ENCODE measurements at regions not wholly inside any gene's neighbourhood (a gene's known extent, or its start where the extent isn't known, plus 50 kb on each side); places are given as distances from the start of the nearest gene placed in this dataset.
"Not testable (repeated sequence)": the region's sequence is repeated elsewhere in the genome, so short reads cannot be mapped to it uniquely, and the experiment has no call there.

DNA sequence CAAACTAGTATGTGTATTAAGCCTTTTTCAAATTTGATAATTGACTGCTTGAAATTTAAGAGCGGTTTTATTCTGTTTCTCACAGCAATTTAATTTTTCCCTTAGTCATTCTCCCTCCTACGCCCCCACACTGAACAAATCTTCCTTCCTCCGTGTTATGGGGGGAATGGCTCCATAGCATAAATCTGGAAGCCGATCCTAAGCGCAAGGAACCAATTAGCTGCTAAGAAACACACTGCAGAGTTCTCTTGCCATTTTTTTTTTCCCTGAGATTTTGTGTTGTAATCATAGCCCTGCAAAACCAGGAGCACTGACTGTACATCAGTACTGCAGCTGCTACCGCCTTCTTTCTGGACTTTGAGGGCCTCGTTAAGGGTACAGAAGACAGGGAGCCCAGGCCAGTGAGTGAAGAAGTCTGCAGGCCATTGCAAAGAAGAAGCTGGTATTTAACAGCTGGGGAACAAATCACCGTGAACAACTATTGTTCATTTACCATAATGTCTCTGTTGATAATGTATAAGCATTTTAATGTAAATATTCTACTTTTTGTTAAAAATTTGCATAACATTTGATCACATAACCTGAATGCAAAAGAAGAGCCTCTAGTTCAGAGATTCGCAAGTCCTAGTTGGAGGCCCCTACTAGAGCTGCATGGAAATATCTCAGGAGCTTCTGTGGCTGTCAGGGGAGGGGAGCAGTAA lies 264.0 kb downstream of the LRATD1 start:
- Mint-ChIP-seq H3K4me3 (no peak overlapping the region), H3K27me3 (peaks cover 6% of the 10 kb centered on the region), H3K9me3 (peaks cover 3% of the 10 kb centered on the region), H3K4me1 (no peaks in the 10 kb centered on the region), H3K27ac (no peak overlapping the region), H3K36me3 (no peaks in the 10 kb centered on the region)
- no peak for DNase-seq (ENCODE audit: low spot score in 2 of 2)
- no peak for ATAC-seq (ENCODE audit: low read depth)

DNA sequence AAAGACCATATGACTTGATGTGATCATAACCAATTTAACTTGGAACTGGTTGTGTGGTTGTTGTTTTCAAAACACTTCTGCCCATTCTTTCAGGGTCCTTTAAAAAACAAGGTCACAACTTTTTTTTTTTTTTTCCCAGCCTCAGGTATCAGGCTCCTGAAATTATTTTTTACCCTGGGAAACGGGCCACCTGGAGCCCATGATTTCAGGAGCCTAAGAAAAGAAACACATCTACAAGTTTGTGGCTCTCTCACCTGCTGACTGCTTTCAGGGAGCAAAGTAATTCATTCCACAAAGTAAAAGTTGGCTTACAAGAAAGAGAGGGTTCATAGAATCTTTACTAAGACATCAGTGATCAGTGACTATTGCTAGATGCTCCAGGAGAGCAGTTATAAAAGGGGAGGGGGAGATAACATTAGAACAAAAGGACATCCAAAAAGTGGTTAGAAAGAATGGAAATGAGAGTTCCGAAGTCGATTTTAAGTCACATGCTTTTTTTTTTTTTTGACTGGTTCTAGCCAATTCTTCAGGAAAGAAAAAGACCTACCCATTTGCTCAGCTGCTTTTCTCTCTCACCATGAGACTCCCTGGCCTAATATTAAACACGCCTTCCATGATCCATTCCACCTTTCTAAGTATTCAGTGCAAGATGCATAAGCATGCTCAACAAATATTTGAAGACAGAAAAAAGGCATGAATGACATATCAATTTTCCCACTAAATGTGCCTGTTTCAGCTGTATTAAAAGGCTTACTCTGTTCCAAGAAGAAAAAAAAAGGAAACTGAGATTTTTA lies 267.3 kb downstream of the LRATD1 start:
- ATAC-seq (ENCODE audit: low read depth) (no peak), DNase-seq (ENCODE audit: low spot score in 2 of 2) (no peak)
- H3K27ac Mint-ChIP-seq: no peak overlapping the region
- H3K36me3 Mint-ChIP-seq: no peaks in the 10 kb centered on the region
- no peaks in the 10 kb centered on the region for H3K4me1 Mint-ChIP-seq
- H3K9me3 Mint-ChIP-seq: no peaks in the 10 kb centered on the region
- no peak overlapping the region for H3K4me3 Mint-ChIP-seq
- peaks cover 3% of the 10 kb centered on the region for H3K27me3 Mint-ChIP-seq

DNA sequence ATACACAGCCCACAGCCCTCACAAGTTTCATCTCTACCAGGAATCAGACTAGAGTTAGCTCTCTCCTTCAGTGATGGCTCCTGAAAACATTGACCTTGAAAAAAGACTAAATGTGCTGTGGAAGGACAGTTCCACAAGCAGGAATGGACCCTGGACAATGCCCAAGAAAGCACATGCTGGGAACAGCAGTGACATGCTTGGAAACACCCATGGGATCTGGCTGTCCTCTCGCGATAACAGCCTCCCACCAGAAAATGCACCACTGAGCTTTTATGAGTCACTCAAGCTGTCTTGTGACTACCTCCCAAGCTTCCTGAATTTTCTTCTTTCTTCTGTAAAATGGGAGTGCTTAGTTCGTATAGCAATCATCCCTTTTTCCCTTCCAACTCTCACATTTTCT lies 269.2 kb downstream of the LRATD1 start:
- no peak for ATAC-seq (ENCODE audit: low read depth)
- Mint-ChIP-seq H3K27ac (no peak overlapping the region), H3K4me1 (no peaks in the 10 kb centered on the region), H3K27me3 (peaks cover 3% of the 10 kb centered on the region), H3K9me3 (no peaks in the 10 kb centered on the region), H3K36me3 (no peaks in the 10 kb centered on the region), H3K4me3 (no peak overlapping the region)
- no peak for DNase-seq (ENCODE audit: low spot score in 2 of 2)

DNA sequence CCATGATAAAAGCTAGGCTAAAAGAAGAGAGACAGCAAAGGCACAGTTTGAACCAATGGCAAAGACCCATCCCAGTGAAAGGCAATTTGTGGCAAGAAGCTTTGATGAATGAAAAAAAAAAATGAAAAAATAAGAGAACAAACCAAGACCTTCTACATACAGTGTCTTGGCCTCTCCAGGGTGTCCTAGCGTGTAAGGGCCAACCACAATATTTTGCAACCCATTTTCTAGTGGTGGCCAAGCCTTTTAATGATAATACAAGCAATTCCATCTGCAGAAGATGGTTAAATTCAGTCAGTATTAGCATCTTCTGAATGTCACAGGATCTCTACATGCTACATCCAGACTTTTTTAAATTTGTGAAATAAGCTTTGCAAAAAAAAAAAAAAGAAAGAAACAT lies 270.4 kb downstream of the LRATD1 start:
- Mint-ChIP-seq H3K9me3 (no peaks in the 10 kb centered on the region), H3K27ac (no peak overlapping the region), H3K27me3 (peaks cover 3% of the 10 kb centered on the region), H3K4me1 (no peaks in the 10 kb centered on the region), H3K4me3 (no peak overlapping the region), H3K36me3 (no peaks in the 10 kb centered on the region)
- DNase-seq (ENCODE audit: low spot score in 2 of 2) (no peak), ATAC-seq (ENCODE audit: low read depth) (no peak)

DNA sequence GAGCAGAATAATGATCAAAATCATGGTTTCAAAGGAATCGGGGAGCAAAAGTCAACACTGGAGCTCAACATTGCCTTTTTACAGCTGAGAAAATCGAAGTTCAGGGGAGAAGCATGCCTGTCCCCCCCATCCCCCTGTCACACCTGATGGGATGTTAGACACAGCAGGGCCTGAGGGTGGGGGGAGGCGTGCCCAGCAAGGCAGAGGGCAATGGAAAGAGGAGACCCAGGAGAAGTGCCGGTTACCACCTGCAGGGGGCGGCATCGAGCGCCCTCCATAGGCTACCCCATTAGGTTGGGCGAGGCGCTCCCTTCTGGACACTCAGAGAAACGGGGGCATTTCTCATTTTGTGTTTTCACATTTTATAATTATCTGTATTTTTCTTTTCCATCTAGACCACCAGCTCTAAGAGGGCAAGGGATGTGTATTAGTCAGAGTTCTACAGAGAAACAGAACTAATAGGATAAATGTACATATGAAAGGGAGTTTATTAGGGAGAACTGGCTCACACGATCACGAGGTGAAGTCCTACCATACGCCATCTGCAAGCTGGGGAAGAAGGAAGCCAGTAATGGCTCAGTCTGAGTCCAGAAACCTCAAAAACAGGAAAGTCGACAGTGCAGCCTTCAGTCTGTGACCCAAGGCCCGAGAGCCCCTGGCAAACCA lies 271.3 kb downstream of the LRATD1 start:
- no peaks in the 10 kb centered on the region for H3K36me3 Mint-ChIP-seq
- H3K4me3 Mint-ChIP-seq: no peak overlapping the region
- H3K4me1 Mint-ChIP-seq: no peaks in the 10 kb centered on the region
- H3K27ac Mint-ChIP-seq: no peak overlapping the region
- DNase-seq (ENCODE audit: low spot score in 2 of 2) (peak; percentile 11 to 14), ATAC-seq (ENCODE audit: low read depth) (peak; percentile 55)
- peaks cover 2% of the 10 kb centered on the region for H3K27me3 Mint-ChIP-seq
- H3K9me3 Mint-ChIP-seq: no peaks in the 10 kb centered on the region

DNA sequence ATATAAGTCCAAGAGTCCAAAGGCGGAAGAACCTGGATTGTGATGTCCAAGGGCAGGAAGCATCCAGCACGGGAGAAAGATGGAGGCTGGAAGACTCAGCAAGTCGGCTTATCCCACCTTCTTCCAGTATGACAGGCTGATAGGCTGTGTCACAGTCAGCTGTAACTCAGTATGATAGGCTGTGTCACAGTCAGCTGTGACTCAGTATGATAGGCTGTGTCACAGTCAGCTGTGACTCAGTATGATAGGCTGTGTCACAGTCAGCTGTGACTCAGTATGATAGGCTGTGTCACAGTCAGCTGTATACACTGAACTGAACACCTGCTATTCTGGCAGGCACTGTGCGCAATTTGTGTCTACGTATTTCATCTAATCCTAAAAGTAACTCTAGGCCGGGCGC lies 271.9 kb downstream of the LRATD1 start:
- ATAC-seq (ENCODE audit: low read depth); H3K9me3 Mint-ChIP-seq; H3K4me1 Mint-ChIP-seq; DNase-seq (ENCODE audit: low spot score in 2 of 2); H3K27me3 Mint-ChIP-seq; H3K36me3 Mint-ChIP-seq; H3K4me3 Mint-ChIP-seq; H3K27ac Mint-ChIP-seq: not testable (repeated sequence)

DNA sequence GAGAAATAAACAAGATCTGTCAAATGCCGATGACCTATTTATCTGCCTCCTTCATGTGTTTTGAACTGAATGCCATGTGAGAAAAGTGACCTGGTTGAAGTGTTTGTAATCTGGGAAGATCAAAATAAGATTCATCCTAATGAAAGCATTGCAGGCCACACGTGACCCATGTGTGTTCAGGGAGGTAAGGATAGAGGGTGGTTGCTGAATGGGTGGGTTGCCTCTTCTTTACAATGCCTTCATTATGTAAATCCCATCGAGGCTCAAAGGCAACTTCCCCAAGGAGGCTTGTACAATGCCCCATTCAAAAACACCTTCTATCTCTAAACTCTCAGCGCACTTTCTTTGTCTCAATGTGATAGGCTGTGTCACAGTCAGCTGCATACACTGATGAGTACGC lies 273.1 kb downstream of the LRATD1 start:
- Mint-ChIP-seq H3K4me1 (no peaks in the 10 kb centered on the region), H3K9me3 (no peaks in the 10 kb centered on the region), H3K36me3 (no peaks in the 10 kb centered on the region), H3K27me3 (peaks cover 1% of the 10 kb centered on the region), H3K27ac (no peak overlapping the region), H3K4me3 (no peak overlapping the region)
- no peak for DNase-seq (ENCODE audit: low spot score in 2 of 2)
- no peak for ATAC-seq (ENCODE audit: low read depth)

DNA sequence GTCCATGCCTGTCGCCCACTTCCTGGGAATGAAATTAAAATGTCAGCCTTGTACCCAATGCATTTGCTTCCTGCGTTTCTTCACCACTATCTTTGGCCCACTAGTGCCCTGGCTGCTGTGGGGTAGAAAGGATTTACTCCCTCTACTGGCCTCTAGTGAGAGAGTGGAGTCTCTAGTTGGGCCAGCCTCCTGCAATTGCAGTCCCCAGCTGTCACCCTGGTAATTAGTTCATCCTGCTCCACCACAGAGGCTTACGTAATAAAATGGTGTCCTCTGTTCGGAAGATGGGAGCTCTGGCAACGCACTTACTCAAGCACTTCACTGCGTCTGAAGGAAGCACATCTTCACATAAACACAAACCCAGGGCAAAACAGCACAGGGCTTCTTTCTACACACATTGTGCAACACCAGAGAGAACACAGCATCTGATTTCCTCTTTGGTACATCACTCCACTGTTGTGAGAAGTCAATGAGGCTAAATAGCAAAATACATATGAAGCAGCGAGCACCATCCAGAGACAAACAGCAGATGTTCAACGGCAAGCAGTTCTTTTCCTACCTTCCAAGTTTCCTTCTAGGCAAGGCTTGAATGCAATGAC lies 274.6 kb downstream of the LRATD1 start:
- no peaks in the 10 kb centered on the region for H3K9me3 Mint-ChIP-seq
- H3K27me3 Mint-ChIP-seq: no peaks in the 10 kb centered on the region
- no peak overlapping the region for H3K27ac Mint-ChIP-seq
- H3K36me3 Mint-ChIP-seq: no peaks in the 10 kb centered on the region
- no peak for ATAC-seq (ENCODE audit: low read depth)
- no peaks in the 10 kb centered on the region for H3K4me1 Mint-ChIP-seq
- H3K4me3 Mint-ChIP-seq: no peak overlapping the region
- DNase-seq (ENCODE audit: low spot score in 2 of 2): no peak

DNA sequence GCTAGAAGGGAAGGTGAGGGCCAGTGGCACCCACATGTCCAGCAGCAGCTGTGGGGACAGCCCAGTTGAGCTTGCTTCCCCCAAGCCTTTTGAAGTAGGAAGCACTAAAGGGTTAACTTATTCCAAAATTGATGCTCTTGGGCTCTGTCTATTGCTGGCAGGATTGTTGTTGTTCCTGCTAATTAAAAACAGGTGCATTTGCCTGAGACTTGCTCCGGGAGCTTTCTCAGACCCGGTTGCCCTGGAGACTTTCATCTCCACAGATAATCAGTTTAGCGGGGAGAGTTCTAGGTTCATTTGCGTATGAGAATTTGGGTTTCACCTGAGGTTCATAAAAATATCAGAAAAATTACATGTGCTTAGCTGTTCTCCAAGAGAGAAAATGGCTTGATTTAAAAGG lies 277.3 kb downstream of the LRATD1 start:
- Mint-ChIP-seq H3K9me3 (no peaks in the 10 kb centered on the region), H3K4me1 (no peaks in the 10 kb centered on the region), H3K27me3 (peaks cover 3% of the 10 kb centered on the region), H3K4me3 (no peak overlapping the region), H3K36me3 (no peaks in the 10 kb centered on the region), H3K27ac (no peak overlapping the region)
- ATAC-seq (ENCODE audit: low read depth) (no peak), DNase-seq (ENCODE audit: low spot score in 2 of 2) (no peak)

DNA sequence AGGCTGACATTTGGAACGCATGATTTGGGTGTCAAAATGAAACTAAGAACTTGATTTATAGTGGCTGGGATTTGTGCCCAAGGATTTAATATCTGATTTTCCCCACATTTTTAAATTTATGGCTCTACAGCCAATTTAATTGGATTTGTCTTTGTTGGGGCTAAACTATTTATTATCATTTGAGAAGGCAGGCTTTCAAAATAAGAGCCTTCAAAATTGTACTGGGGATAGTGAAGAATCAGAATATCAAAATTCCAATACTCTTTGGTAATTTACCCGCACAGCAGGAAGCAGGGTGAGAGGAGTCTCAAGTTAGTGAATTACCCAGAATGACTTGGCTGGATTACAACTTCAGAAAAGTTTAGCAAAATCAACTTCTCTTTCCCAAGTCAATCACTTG lies 278.1 kb downstream of the LRATD1 start:
- H3K9me3 Mint-ChIP-seq: no peaks in the 10 kb centered on the region
- H3K36me3 Mint-ChIP-seq: no peaks in the 10 kb centered on the region
- no peak overlapping the region for H3K27ac Mint-ChIP-seq
- ATAC-seq (ENCODE audit: low read depth): no peak
- H3K4me1 Mint-ChIP-seq: no peaks in the 10 kb centered on the region
- H3K27me3 Mint-ChIP-seq: peaks cover 3% of the 10 kb centered on the region
- DNase-seq (ENCODE audit: low spot score in 2 of 2): no peak
- H3K4me3 Mint-ChIP-seq: no peak overlapping the region

DNA sequence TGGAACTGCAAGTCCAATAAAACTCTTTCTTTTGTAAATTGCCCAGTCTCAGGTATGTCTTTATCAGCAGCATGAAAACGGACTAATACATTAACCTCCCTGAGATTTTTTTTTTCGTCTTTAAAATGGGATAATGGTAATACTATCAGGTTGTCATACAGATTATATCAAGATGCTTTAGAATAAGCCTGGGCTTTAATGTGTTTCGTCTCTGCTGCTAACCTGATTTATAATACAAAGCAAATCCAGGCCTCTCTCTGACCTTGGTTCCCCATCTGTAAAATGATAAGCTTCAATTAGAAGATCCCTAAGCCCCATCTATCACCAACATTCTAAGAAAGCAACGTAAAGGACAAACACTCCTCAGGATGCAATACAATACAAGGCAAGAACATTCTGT lies 283.5 kb downstream of the LRATD1 start:
- no peak overlapping the region for H3K27ac Mint-ChIP-seq
- ATAC-seq (ENCODE audit: low read depth) (no peak), DNase-seq (ENCODE audit: low spot score in 2 of 2) (no peak)
- peaks cover 3% of the 10 kb centered on the region for H3K27me3 Mint-ChIP-seq
- no peak overlapping the region for H3K4me3 Mint-ChIP-seq
- no peaks in the 10 kb centered on the region for H3K36me3 Mint-ChIP-seq
- no peaks in the 10 kb centered on the region for H3K9me3 Mint-ChIP-seq
- no peaks in the 10 kb centered on the region for H3K4me1 Mint-ChIP-seq

DNA sequence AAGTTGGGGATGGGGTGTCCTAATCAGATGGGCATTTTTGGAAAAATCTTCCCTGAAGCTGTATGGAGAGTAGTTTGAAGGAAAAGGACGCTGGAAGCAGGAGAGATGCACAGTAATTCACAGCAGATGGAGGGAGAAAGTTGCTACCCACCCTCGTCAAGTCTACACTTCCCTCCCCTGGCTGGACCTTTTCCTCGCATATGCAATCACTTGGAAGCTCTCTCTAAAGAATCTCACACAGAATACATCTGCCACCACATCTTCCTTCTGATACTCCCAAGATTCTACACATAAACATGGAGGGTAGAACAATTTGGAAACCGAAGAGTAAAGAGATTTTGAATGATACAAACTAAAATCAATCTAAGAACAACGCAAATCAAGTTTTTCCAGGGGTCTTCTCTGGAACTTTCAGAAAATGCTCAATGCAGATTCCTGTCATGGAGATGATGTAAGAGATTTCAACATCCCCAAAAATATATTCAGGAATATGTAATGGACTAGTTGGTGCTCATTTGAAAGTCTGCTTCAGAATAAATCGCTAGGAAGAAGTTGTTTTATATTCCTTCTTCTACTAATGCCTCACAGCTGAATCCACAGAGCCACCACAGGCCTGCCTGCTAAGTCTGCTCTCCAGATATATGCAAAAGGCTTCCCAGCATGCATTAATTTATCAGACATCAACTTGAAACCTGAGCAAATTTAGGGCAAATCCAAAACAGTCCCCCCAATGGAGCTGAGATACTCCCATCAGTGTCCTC lies 291.5 kb downstream of the LRATD1 start:
- no peak for ATAC-seq (ENCODE audit: low read depth)
- Mint-ChIP-seq H3K27ac (no peak overlapping the region), H3K4me3 (no peak overlapping the region), H3K36me3 (no peaks in the 10 kb centered on the region), H3K9me3 (no peaks in the 10 kb centered on the region), H3K4me1 (no peaks in the 10 kb centered on the region), H3K27me3 (no peaks in the 10 kb centered on the region)
- DNase-seq (ENCODE audit: low spot score in 2 of 2): no peak

DNA sequence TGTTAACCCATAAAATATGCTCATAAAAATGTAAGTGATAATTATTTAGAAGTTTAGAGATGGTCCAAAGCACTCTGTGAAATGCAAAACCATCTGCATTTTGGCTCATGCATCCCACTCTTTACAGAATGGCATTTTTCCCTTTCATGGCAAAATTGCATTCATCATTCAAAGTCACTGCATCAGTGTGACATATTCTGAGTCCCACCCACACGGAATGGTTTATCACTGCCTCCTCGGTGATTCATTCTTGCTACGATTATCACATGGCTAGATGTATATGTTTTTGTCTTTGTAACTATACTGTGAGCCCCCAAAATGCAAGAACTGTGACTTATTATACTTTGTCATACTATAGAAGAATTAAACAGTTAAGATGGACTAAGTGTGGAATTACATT lies 293.0 kb downstream of the LRATD1 start:
- Mint-ChIP-seq H3K4me3 (no peak overlapping the region), H3K9me3 (no peaks in the 10 kb centered on the region), H3K36me3 (no peaks in the 10 kb centered on the region), H3K4me1 (no peaks in the 10 kb centered on the region), H3K27ac (no peak overlapping the region), H3K27me3 (peaks cover 1% of the 10 kb centered on the region)
- no peak for ATAC-seq (ENCODE audit: low read depth)
- DNase-seq (ENCODE audit: low spot score in 2 of 2): no peak

All from memory B cell (primary cell).